Hepatocyte (in vitro differentiated cells): ENCODE measurements at regions not wholly inside any gene's neighbourhood (a gene's known extent, or its start where the extent isn't known, plus 50 kb on each side); places are given as distances from the start of the nearest gene placed in this dataset.
A peak's percentile ranks its signal among the peaks of the same experiment; 100 is the strongest.

Experiments used
- DNase-seq: peaks from one replicate; pipeline ENCODE4 v3.0.0-alpha.2; 2016; ENCODE audit warnings: low spot score
- H2AFZ ChIP-seq: fragments of 200-600 bp; sonication (generic); 2 replicates; pipeline ENCODE4 v1.6.0; 2016; ENCODE audit warnings: antibody characterized with exemption, mild to moderate bottlenecking
- H3K27ac ChIP-seq: fragments of 200-600 bp; sonication (generic); 2 replicates; pipeline ENCODE4 v1.5.1; 2016; ENCODE audit warnings: mild to moderate bottlenecking
- H3K27me3 ChIP-seq: fragments of 200-600 bp; sonication (generic); 2 replicates; pipeline ENCODE4 v1.6.1; 2016
- H3K36me3 ChIP-seq: fragments of 200-600 bp; sonication (generic); replicated peaks from 2 replicates; pipeline ENCODE4 v1.5.1; 2016; ENCODE audit warnings: low read depth; ENCODE audit not compliant: insufficient read depth
- H3K4me1 ChIP-seq: fragments of 200-600 bp; sonication (generic); 2 replicates; pipeline ENCODE4 v1.5.1; 2016; ENCODE audit warnings: mild to moderate bottlenecking, moderate library complexity; ENCODE audit not compliant: insufficient read depth
- H3K4me2 ChIP-seq: fragments of 200-600 bp; sonication (generic); 2 replicates; pipeline ENCODE4 v1.6.0; 2016
- H3K4me3 ChIP-seq: fragments of 200-600 bp; sonication (generic); 2 replicates; pipeline ENCODE4 v1.5.1; 2016; ENCODE audit warnings: mild to moderate bottlenecking
- H3K79me2 ChIP-seq: fragments of 200-600 bp; sonication (generic); 2 replicates; pipeline ENCODE4 v1.6.0; 2017; ENCODE audit warnings: mild to moderate bottlenecking
- H3K9me2 ChIP-seq: fragments of 200-600 bp; sonication (generic); replicated peaks from 2 replicates; pipeline ENCODE4 v1.6.0; 2017; ENCODE audit warnings: mild to moderate bottlenecking; ENCODE audit not compliant: insufficient read depth
- H3K9me3 ChIP-seq: fragments of 200-600 bp; sonication (generic); 2 replicates; pipeline ENCODE4 v1.5.1; 2016; ENCODE audit warnings: low read depth, mild to moderate bottlenecking
- H4K20me1 ChIP-seq: fragments of 200-600 bp; sonication (generic); 2 replicates; pipeline ENCODE4 v1.6.0; 2016; ENCODE audit warnings: mild to moderate bottlenecking; ENCODE audit not compliant: insufficient read depth, poor library complexity, severe bottlenecking
- CTCF ChIP-seq: fragments of 200-600 bp; sonication (generic); IDR thresholded peaks from 2 replicates; pipeline ENCODE4 v1.5.1; 2016; ENCODE audit warnings: antibody characterized with exemption, mild to moderate bottlenecking; ENCODE audit not compliant: poor library complexity
- EZH2 ChIP-seq: fragments of 200-600 bp; sonication (generic); IDR thresholded peaks from 2 replicates; pipeline ENCODE4 v1.6.1; 2016; ENCODE audit warnings: antibody characterized with exemption, mild to moderate bottlenecking, borderline replicate concordance
- EZH2phosphoT487 ChIP-seq: fragments of 200-600 bp; sonication (generic); IDR thresholded peaks from one replicate; pipeline ENCODE4 v1.6.1; 2018; ENCODE audit warnings: antibody characterized with exemption, mild to moderate bottlenecking, low read depth, moderate library complexity; ENCODE audit not compliant: unreplicated experiment, severe bottlenecking
- WGBS: methylation state at CpG from one replicate; pipeline ENCODE4 v1.1.6; 2016; ENCODE audit warnings: low lambda C conversion rate; ENCODE audit errors: missing lambda C conversion rate; 5-methylcytosine and 5-hydroxymethylcytosine counted together

- Histone ChIP-seq H3K27me3 (no peaks in the 10 kb centered on the region), H3K27ac (peak overlapping the region; percentile 79), H3K4me3 (no peak overlapping the region), H3K9me3 (no peaks in the 10 kb centered on the region), H3K4me1 (peaks cover 32% of the 10 kb centered on the region), H4K20me1 (no peaks in the 10 kb centered on the region), H3K79me2 (no peaks in the 10 kb centered on the region), H2AFZ (no peak overlapping the region), H3K36me3 (no peaks in the 10 kb centered on the region), H3K9me2 (no peaks in the 10 kb centered on the region), H3K4me2 (no peak overlapping the region)
- WGBS: 95% methylated on average over 3 of the region's 3 CpGs
- TF ChIP-seq EZH2phosphoT487: no peak
- no peak for TF ChIP-seq CTCF
- TF ChIP-seq EZH2: no peak
- DNase-seq: peak; percentile 45
Observed at GRCh38 chr12:92552412-92553108, 150.2 kb upstream of the PLEKHG7 start.

DNA sequence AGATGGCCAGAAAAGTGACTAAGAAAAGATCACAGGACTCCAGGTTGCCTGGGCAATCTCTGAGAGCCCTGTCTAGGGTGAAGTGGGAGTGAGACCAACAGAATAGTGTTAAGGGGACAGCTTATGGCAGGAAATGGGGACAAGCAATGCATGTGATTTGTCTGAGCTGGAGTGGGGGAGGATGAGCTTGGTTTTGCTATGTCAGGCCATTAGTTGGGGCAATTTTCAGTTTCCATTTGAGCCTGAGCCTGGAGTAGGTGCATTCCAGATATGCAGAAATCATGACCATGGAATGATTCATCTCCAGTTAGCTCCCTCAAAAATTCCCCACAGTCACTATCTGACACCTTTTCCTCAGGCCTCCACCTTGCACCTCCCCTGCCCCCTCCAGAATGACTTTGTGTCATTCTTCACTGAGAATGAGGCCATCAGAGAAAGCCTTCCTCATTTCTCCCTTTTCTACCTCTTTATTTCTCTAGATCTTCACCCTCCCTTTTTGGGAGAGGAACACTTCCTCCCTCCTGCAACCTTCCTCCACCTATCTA is 150.9 kb upstream of the PLEKHG7 start:
- no peaks in the 10 kb centered on the region for H3K9me2 ChIP-seq
- DNase-seq: peak; percentile 44
- H3K4me1 ChIP-seq: peaks cover 38% of the 10 kb centered on the region
- no peaks in the 10 kb centered on the region for H3K79me2 ChIP-seq
- H2AFZ ChIP-seq: no peak overlapping the region
- no peaks in the 10 kb centered on the region for H3K27me3 ChIP-seq
- H3K4me2 ChIP-seq: no peak overlapping the region
- TF ChIP-seq CTCF (no peak), EZH2phosphoT487 (no peak), EZH2 (no peak)
- peak overlapping the region; percentile 79 for H3K27ac ChIP-seq
- no peak overlapping the region for H3K4me3 ChIP-seq
- H3K36me3 ChIP-seq: no peaks in the 10 kb centered on the region
- no peaks in the 10 kb centered on the region for H4K20me1 ChIP-seq
- H3K9me3 ChIP-seq: no peaks in the 10 kb centered on the region

DNA sequence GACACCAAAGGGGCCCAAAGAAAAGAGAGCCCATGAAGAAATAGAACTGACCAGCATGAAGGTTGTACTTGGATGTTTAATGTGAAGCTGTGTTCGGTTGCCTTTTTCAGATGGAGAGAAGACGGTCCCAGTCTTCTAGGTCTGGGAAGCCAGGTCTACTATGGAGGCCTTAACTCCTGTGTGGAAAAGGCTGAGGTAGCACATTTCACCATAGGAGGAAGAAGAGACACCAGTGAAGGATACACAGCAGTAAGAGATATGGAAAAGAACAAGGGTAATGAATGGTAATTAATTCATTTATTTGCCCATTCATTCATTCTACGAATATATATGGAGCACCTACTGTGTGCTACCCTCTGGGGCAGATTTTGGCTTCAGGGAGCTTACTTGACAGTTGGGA is 151.6 kb upstream of the PLEKHG7 start:
- WGBS: 99% methylated on average over 3 of the region's 3 CpGs
- Histone ChIP-seq H3K9me3 (no peaks in the 10 kb centered on the region), H3K27me3 (no peaks in the 10 kb centered on the region), H3K4me1 (peaks cover 38% of the 10 kb centered on the region), H2AFZ (no peak overlapping the region), H3K36me3 (no peaks in the 10 kb centered on the region), H3K9me2 (no peaks in the 10 kb centered on the region), H3K79me2 (no peaks in the 10 kb centered on the region), H3K4me3 (no peak overlapping the region), H3K4me2 (no peak overlapping the region), H3K27ac (peak overlapping the region; percentile 76), H4K20me1 (no peaks in the 10 kb centered on the region)
- DNase-seq: no peak
- TF ChIP-seq CTCF (no peak), EZH2 (no peak), EZH2phosphoT487 (no peak)

DNA sequence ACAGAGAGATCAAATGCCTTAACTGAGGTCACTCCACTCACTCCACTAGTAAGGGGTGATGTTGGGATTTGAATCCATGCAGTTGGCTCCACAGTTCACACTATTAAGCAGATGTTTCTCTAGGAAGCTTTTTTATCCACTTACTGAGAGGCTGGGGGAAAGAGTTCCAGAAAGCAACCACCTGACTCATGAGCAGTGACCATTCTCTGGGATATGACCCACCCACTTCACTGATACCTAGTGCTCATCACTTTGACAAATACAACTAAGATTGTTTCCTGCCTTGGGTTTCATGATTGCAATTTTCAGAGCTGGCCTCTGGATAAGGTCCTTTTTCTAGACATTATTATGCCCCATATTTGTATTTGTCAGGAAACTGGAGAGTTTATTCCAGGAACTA is 152.1 kb upstream of the PLEKHG7 start:
- H2AFZ ChIP-seq: peak overlapping the region; percentile 20
- no peaks in the 10 kb centered on the region for H3K27me3 ChIP-seq
- H3K79me2 ChIP-seq: no peaks in the 10 kb centered on the region
- H3K4me2 ChIP-seq: no peak overlapping the region
- no peak overlapping the region for H3K4me3 ChIP-seq
- no peaks in the 10 kb centered on the region for H3K36me3 ChIP-seq
- H3K27ac ChIP-seq: peak overlapping the region; percentile 76
- H3K9me2 ChIP-seq: no peaks in the 10 kb centered on the region
- H3K9me3 ChIP-seq: no peaks in the 10 kb centered on the region
- H3K4me1 ChIP-seq: peaks cover 38% of the 10 kb centered on the region
- no peak for DNase-seq
- H4K20me1 ChIP-seq: no peaks in the 10 kb centered on the region
- TF ChIP-seq EZH2phosphoT487 (no peak), CTCF (no peak), EZH2 (no peak)
